ENCODE measurements at regions not wholly inside any gene's neighbourhood (a gene's known extent, or its start where the extent isn't known, plus 50 kb on each side); places are given as distances from the start of the nearest gene placed in this dataset.

GRCh38 chr16:85294810-85295508 is 182.7 kb upstream of the CIBAR2 start:
- no peaks in the 10 kb centered on the region for H3K36me3 ChIP-seq (ENCODE audit: control insufficient read depth, insufficient read depth, low read length)
- H3K27me3 ChIP-seq (ENCODE audit: control insufficient read depth, insufficient read depth, low read length): peaks cover 13% of the 10 kb centered on the region
- TF ChIP-seq, protein P1, sequence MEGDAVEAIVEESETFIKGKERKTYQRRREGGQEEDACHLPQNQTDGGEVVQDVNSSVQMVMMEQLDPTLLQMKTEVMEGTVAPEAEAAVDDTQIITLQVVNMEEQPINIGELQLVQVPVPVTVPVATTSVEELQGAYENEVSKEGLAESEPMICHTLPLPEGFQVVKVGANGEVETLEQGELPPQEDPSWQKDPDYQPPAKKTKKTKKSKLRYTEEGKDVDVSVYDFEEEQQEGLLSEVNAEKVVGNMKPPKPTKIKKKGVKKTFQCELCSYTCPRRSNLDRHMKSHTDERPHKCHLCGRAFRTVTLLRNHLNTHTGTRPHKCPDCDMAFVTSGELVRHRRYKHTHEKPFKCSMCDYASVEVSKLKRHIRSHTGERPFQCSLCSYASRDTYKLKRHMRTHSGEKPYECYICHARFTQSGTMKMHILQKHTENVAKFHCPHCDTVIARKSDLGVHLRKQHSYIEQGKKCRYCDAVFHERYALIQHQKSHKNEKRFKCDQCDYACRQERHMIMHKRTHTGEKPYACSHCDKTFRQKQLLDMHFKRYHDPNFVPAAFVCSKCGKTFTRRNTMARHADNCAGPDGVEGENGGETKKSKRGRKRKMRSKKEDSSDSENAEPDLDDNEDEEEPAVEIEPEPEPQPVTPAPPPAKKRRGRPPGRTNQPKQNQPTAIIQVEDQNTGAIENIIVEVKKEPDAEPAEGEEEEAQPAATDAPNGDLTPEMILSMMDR (IDR thresholded peaks at IDR 0.05; ENCODE audit: insufficient read depth, low read length, poor library complexity, severe bottlenecking): no peak
- no peak for DNase-seq (ENCODE audit: low read depth)
- no peak overlapping the region for H3K4me3 ChIP-seq (ENCODE audit: low read depth, low read length)

GRCh38 chr16:85296859-85297660 is 184.8 kb upstream of the CIBAR2 start:
- no peak overlapping the region for H3K4me3 ChIP-seq (ENCODE audit: low read depth, low read length)
- TF ChIP-seq, protein P1 (IDR thresholded peaks at IDR 0.05; ENCODE audit: insufficient read depth, low read length, poor library complexity, severe bottlenecking): peak; percentile 74
- H3K36me3 ChIP-seq (ENCODE audit: control insufficient read depth, insufficient read depth, low read length): no peaks in the 10 kb centered on the region
- peaks cover 13% of the 10 kb centered on the region for H3K27me3 ChIP-seq (ENCODE audit: control insufficient read depth, insufficient read depth, low read length)
- DNase-seq (ENCODE audit: low read depth): no peak

- DNase-seq (ENCODE audit: low read depth): no peak
- H3K4me3 ChIP-seq (ENCODE audit: low read depth, low read length): no peak overlapping the region
- TF ChIP-seq, protein P1 (IDR thresholded peaks at IDR 0.05; ENCODE audit: insufficient read depth, low read length, poor library complexity, severe bottlenecking): no peak
- H3K36me3 ChIP-seq (ENCODE audit: control insufficient read depth, insufficient read depth, low read length): no peaks in the 10 kb centered on the region
- H3K27me3 ChIP-seq (ENCODE audit: control insufficient read depth, insufficient read depth, low read length): peaks cover 13% of the 10 kb centered on the region
Measured at GRCh38 chr16:85297881-85298280, 185.6 kb upstream of the CIBAR2 start.

DNA sequence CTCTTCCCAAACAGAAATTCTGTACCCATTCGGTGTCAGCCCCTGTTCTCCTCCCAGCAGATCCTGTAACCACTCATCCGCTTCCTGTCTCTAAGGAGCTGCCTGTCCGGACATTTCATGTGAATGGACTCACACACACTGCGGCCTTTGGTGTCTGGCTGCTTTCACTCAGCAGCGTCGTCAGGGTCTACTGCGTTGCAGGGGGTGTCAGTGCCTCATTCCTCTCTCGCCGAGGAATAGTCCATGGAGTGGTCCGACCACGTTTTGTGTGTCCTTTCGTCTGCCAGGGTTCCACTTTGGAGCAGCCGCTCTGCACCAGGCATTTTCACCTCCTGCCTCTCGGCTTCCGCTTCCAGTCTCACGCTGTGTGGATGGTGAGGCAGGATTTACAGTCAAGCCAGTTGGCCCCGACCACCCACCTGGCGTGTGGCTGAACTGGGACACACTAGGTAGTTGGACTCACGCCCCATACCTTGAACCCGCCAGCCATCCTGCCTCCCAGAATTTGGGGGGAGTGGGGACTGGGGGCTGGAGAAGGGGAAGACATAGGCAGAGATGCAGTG is 188.2 kb upstream of the CIBAR2 start:
- peaks cover 7% of the 10 kb centered on the region for H3K27me3 ChIP-seq (ENCODE audit: control insufficient read depth, insufficient read depth, low read length)
- DNase-seq (ENCODE audit: low read depth): no peak

GRCh38 chr16:85301231-85301630 is 189.0 kb upstream of the CIBAR2 start:
- no peak for DNase-seq (ENCODE audit: low read depth)
- TF ChIP-seq, protein P1 (IDR thresholded peaks at IDR 0.05; ENCODE audit: insufficient read depth, low read length, poor library complexity, severe bottlenecking): no peak
- peaks cover 3% of the 10 kb centered on the region for H3K27me3 ChIP-seq (ENCODE audit: control insufficient read depth, insufficient read depth, low read length)
- no peaks in the 10 kb centered on the region for H3K36me3 ChIP-seq (ENCODE audit: control insufficient read depth, insufficient read depth, low read length)
- no peak overlapping the region for H3K4me3 ChIP-seq (ENCODE audit: low read depth, low read length)

More for the DNA sequence above, 188.2 kb upstream of the CIBAR2 start:
- H3K4me3 ChIP-seq (ENCODE audit: low read depth, low read length): no peak overlapping the region
- no peaks in the 10 kb centered on the region for H3K36me3 ChIP-seq (ENCODE audit: control insufficient read depth, insufficient read depth, low read length)
- TF ChIP-seq, protein P1 (IDR thresholded peaks at IDR 0.05; ENCODE audit: insufficient read depth, low read length, poor library complexity, severe bottlenecking): no peak

Data from kidney epithelial cell (primary cell).